Smooth muscle cell (in vitro differentiated cells): ENCODE measurements at regions not wholly inside any gene's neighbourhood (a gene's known extent, or its start where the extent isn't known, plus 50 kb on each side); places are given as distances from the start of the nearest gene placed in this dataset.

Experiments used
- DNase-seq: peaks from one replicate; lab custom pipeline; 2025; ENCODE audit not compliant: unreplicated experiment; lab: John Stamatoyannopoulos, UW
- H2AFZ ChIP-seq: fragments of 200-600 bp; sonication (generic); 2 replicates; pipeline ENCODE4 v1.6.0; 2016; ENCODE audit warnings: antibody characterized with exemption, low read depth, mild to moderate bottlenecking
- H3F3A ChIP-seq: fragments of 200-600 bp; sonication (generic); 2 replicates; pipeline ENCODE4 v1.6.0; 2017; ENCODE audit warnings: antibody characterized with exemption, low read depth
- H3K27ac ChIP-seq: fragments of 200-600 bp; sonication (generic); 2 replicates; pipeline ENCODE4 v1.5.1; 2016; ENCODE audit warnings: low read depth, mild to moderate bottlenecking
- H3K27me3 ChIP-seq: fragments of 200-600 bp; sonication (generic); 2 replicates; pipeline ENCODE4 v1.6.1; 2016; ENCODE audit warnings: low read depth, mild to moderate bottlenecking
- H3K36me3 ChIP-seq: fragments of 200-600 bp; sonication (generic); 2 replicates; pipeline ENCODE4 v1.5.1; 2016; ENCODE audit warnings: low read depth
- H3K4me1 ChIP-seq: fragments of 200-600 bp; sonication (generic); 2 replicates; pipeline ENCODE4 v1.5.1; 2016; ENCODE audit warnings: low read depth
- H3K4me2 ChIP-seq: fragments of 200-600 bp; sonication (generic); 2 replicates; pipeline ENCODE4 v1.6.0; 2016; ENCODE audit warnings: mild to moderate bottlenecking
- H3K4me3 ChIP-seq: fragments of 200-600 bp; sonication (generic); 2 replicates; pipeline ENCODE4 v1.5.1; 2016; ENCODE audit warnings: mild to moderate bottlenecking
- H3K79me2 ChIP-seq: fragments of 200-600 bp; sonication (generic); 2 replicates; pipeline ENCODE4 v1.6.0; 2016; ENCODE audit warnings: low read depth, mild to moderate bottlenecking
- H3K9ac ChIP-seq: fragments of 200-600 bp; sonication (generic); 2 replicates; pipeline ENCODE4 v1.6.0; 2016; ENCODE audit warnings: low read depth
- H3K9me3 ChIP-seq: fragments of 200-600 bp; sonication (generic); replicated peaks from 2 replicates; pipeline ENCODE4 v1.5.1; 2016; ENCODE audit warnings: low read depth
- H4K20me1 ChIP-seq: fragments of 200-600 bp; sonication (generic); 2 replicates; pipeline ENCODE4 v1.6.0; 2016; ENCODE audit warnings: low read depth
- CTCF ChIP-seq: fragments of 200-600 bp; sonication (generic); IDR thresholded peaks from 2 replicates; pipeline ENCODE4 v1.5.1; 2017; ENCODE audit warnings: borderline replicate concordance, mild to moderate bottlenecking, antibody characterized with exemption; ENCODE audit not compliant: insufficient read depth, poor library complexity, severe bottlenecking
- WGBS: methylation state at CpG from one replicate; pipeline ENCODE4 v1.1.7; 2016; ENCODE audit warnings: low lambda C conversion rate; 5-methylcytosine and 5-hydroxymethylcytosine counted together

- Histone ChIP-seq H2AFZ (no peak overlapping the region), H3K27me3 (no peaks in the 10 kb centered on the region), H3K4me3 (no peak overlapping the region), H3K4me1 (no peaks in the 10 kb centered on the region), H3K79me2 (no peaks in the 10 kb centered on the region), H3F3A (no peaks in the 10 kb centered on the region), H3K36me3 (no peaks in the 10 kb centered on the region), H4K20me1 (no peaks in the 10 kb centered on the region), H3K9ac (no peak overlapping the region), H3K4me2 (peak overlapping the region; percentile 17), H3K9me3 (no peaks in the 10 kb centered on the region), H3K27ac (no peak overlapping the region)
- no peak for TF ChIP-seq CTCF
- no peak for DNase-seq
- 90% methylated on average over 7 of the region's 7 CpGs for WGBS
These were observed 315.4 kb upstream of the ADCY2 start for GRCh38 chr5:7080501-7080900.

GRCh38 chr5:7087719-7088297 is 308.1 kb upstream of the ADCY2 start:
- DNase-seq = no peak
- no peak overlapping the region for H3K4me3 ChIP-seq
- no peaks in the 10 kb centered on the region for H3K27me3 ChIP-seq
- WGBS = 87% methylated on average over 6 of the region's 6 CpGs
- TF ChIP-seq CTCF = no peak
- H3K9ac ChIP-seq = no peak overlapping the region
- no peaks in the 10 kb centered on the region for H3K36me3 ChIP-seq
- no peaks in the 10 kb centered on the region for H3F3A ChIP-seq
- no peak overlapping the region for H2AFZ ChIP-seq
- no peaks in the 10 kb centered on the region for H3K4me1 ChIP-seq
- no peaks in the 10 kb centered on the region for H4K20me1 ChIP-seq
- no peak overlapping the region for H3K4me2 ChIP-seq
- no peak overlapping the region for H3K27ac ChIP-seq
- no peaks in the 10 kb centered on the region for H3K9me3 ChIP-seq
- H3K79me2 ChIP-seq = no peaks in the 10 kb centered on the region

- Histone ChIP-seq H3K9me3 (no peaks in the 10 kb centered on the region), H3K9ac (no peak overlapping the region), H3K27ac (no peak overlapping the region), H3K27me3 (no peaks in the 10 kb centered on the region), H4K20me1 (no peaks in the 10 kb centered on the region), H3K79me2 (no peaks in the 10 kb centered on the region), H3K4me3 (no peak overlapping the region), H3F3A (no peaks in the 10 kb centered on the region), H3K36me3 (no peaks in the 10 kb centered on the region), H3K4me2 (no peak overlapping the region), H2AFZ (no peak overlapping the region), H3K4me1 (no peaks in the 10 kb centered on the region)
- 49% methylated on average over 3 of the region's 3 CpGs for WGBS
- DNase-seq = no peak
- no peak for TF ChIP-seq CTCF
These were observed 307.1 kb upstream of the ADCY2 start for GRCh38 chr5:7088849-7089248.

- H3F3A ChIP-seq = no peaks in the 10 kb centered on the region
- no peaks in the 10 kb centered on the region for H3K79me2 ChIP-seq
- no peaks in the 10 kb centered on the region for H3K4me1 ChIP-seq
- no peak overlapping the region for H3K9ac ChIP-seq
- H3K36me3 ChIP-seq = no peaks in the 10 kb centered on the region
- no peaks in the 10 kb centered on the region for H3K27me3 ChIP-seq
- 38% methylated on average over 3 of the region's 3 CpGs for WGBS
- H4K20me1 ChIP-seq = no peaks in the 10 kb centered on the region
- no peak overlapping the region for H3K4me3 ChIP-seq
- H3K27ac ChIP-seq = no peak overlapping the region
- H3K4me2 ChIP-seq = no peak overlapping the region
- no peak overlapping the region for H2AFZ ChIP-seq
- DNase-seq = no peak
- TF ChIP-seq CTCF = no peak
- H3K9me3 ChIP-seq = no peaks in the 10 kb centered on the region
These were observed 301.3 kb upstream of the ADCY2 start for GRCh38 chr5:7094626-7095025.
